Choroid plexus epithelial cell (primary cell): ENCODE measurements at regions not wholly inside any gene's neighbourhood (a gene's known extent, or its start where the extent isn't known, plus 50 kb on each side); places are given as distances from the start of the nearest gene placed in this dataset.

Source experiments
- DNase-seq: peaks from one replicate; pipeline ENCODE4 v3.0.0-alpha.2; 2010; ENCODE audit warnings: low read depth
- H3K4me3 ChIP-seq: 2 replicates; pipeline ENCODE4 v1.5.1; 2011; ENCODE audit warnings: low read depth, mild to moderate bottlenecking, control low read depth, low read length, moderate library complexity
- CTCF ChIP-seq: conservative IDR thresholded peaks from 2 replicates; pipeline ENCODE4 v1.5.1; 2011; ENCODE audit warnings: low read depth, mild to moderate bottlenecking, control low read depth, inconsistent platforms, low read length, moderate library complexity

GRCh38 chr3:181985386-181985785 is 273.7 kb downstream of the SOX2 start:
- TF ChIP-seq CTCF = no peak
- DNase-seq = no peak
- H3K4me3 ChIP-seq = no peak overlapping the region

GRCh38 chr3:181987736-181988135 is 276.0 kb downstream of the SOX2 start:
- no peak for TF ChIP-seq CTCF

GRCh38 chr3:181998828-181999227 is 287.1 kb downstream of the SOX2 start:
- no peak for TF ChIP-seq CTCF
- no peak overlapping the region for H3K4me3 ChIP-seq
- DNase-seq = no peak

More at GRCh38 chr3:181987736-181988135, 276.0 kb downstream of the SOX2 start:
- no peak for DNase-seq
- H3K4me3 ChIP-seq = no peak overlapping the region

- TF ChIP-seq CTCF = no peak
- DNase-seq = no peak
- H3K4me3 ChIP-seq = no peak overlapping the region
Observed at GRCh38 chr3:181999314-181999713, 287.6 kb downstream of the SOX2 start.

- no peak for TF ChIP-seq CTCF
- no peak overlapping the region for H3K4me3 ChIP-seq
- no peak for DNase-seq
Observed at GRCh38 chr3:182000447-182000846, 288.7 kb downstream of the SOX2 start.

- TF ChIP-seq CTCF = no peak
- DNase-seq = no peak
- H3K4me3 ChIP-seq = no peak overlapping the region
Observed at GRCh38 chr3:182005219-182005618, 293.5 kb downstream of the SOX2 start.

- DNase-seq = no peak
- TF ChIP-seq CTCF = no peak
- no peak overlapping the region for H3K4me3 ChIP-seq
Observed at GRCh38 chr3:182005701-182006100, 294.0 kb downstream of the SOX2 start.
